Epithelial cell of proximal tubule (primary cell): ENCODE measurements at regions not wholly inside any gene's neighbourhood (a gene's known extent, or its start where the extent isn't known, plus 50 kb on each side); places are given as distances from the start of the nearest gene placed in this dataset.

Source experiments
- DNase-seq: peaks from one replicate; pipeline ENCODE4 v3.0.0-alpha.2; 2011; ENCODE audit warnings: low read depth
- H3K4me3 ChIP-seq: 2 replicates; pipeline ENCODE4 v1.5.1; 2011; ENCODE audit warnings: low read depth, mild to moderate bottlenecking, low read length
- TF ChIP-seq, protein P1 (sequence below): conservative IDR thresholded peaks from 2 replicates; pipeline ENCODE4 v1.5.1; 2012; ENCODE audit warnings: low read depth, mild to moderate bottlenecking, low read length

DNA sequence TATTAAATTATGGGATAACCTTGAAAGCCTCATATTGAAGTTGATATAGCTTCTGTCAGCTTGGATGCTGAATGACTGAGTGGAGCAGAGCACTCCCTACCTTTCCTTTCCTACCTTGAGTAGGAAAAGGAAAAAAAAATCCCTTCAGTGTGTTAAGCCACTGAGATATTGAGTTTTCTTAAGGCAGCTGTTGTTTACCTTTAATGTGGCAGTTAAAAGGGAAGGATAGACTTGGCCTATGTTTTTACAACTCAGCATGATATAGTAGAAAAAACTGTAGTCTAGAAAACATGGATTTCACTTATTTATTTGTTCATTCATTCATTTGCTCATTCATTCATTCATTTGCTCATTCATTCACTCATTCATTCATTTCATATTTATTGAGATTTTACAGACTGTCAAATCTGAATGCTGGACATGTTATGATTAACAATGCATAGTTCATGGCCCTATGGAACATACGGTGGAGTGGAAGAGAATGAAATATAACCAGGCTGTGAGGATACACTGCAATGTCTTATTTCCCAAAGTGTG is 131.5 kb upstream of the MAN1A1 start:
- no peak for DNase-seq
- H3K4me3 ChIP-seq = no peak overlapping the region
- TF ChIP-seq, protein P1, sequence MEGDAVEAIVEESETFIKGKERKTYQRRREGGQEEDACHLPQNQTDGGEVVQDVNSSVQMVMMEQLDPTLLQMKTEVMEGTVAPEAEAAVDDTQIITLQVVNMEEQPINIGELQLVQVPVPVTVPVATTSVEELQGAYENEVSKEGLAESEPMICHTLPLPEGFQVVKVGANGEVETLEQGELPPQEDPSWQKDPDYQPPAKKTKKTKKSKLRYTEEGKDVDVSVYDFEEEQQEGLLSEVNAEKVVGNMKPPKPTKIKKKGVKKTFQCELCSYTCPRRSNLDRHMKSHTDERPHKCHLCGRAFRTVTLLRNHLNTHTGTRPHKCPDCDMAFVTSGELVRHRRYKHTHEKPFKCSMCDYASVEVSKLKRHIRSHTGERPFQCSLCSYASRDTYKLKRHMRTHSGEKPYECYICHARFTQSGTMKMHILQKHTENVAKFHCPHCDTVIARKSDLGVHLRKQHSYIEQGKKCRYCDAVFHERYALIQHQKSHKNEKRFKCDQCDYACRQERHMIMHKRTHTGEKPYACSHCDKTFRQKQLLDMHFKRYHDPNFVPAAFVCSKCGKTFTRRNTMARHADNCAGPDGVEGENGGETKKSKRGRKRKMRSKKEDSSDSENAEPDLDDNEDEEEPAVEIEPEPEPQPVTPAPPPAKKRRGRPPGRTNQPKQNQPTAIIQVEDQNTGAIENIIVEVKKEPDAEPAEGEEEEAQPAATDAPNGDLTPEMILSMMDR = no peak

DNA sequence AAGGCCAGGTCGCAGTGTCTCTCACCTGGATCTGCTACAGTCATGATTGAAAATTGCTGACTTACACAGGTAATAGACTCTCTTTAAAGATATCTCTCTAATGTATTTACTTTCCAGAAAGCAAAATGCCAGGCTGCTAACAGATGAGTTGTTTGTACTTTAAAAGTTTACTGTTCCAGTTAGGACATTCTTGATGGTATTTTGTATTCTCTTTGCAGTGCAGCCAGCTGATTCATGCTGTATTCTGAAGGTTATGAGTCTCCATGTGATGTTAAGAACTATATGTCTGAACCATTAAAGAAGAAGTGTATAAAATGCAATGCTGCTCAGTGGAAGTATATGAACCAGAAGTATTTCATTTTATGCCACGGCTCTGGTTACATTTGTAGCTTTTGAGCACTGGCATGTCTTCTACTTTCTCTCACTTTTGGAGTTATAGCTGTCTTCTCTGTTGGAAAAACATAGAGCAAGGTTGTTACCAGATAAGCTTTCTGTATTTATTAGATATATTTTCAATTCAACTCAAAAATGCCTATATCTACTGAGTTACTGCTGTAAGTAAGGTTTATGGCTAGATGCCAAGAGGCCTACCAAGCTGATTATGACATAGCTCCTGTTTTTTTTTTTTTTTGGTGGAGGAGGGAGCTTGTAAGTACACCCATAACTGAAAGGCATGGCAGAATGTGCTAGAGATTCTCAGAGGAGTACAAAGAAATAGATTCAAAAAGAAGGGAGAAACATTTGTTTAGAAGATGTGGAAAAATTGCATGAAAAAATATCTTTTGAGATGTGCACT is 130.5 kb upstream of the MAN1A1 start:
- no peak overlapping the region for H3K4me3 ChIP-seq
- TF ChIP-seq, protein P1 = no peak
- peak; percentile 12 for DNase-seq

DNA sequence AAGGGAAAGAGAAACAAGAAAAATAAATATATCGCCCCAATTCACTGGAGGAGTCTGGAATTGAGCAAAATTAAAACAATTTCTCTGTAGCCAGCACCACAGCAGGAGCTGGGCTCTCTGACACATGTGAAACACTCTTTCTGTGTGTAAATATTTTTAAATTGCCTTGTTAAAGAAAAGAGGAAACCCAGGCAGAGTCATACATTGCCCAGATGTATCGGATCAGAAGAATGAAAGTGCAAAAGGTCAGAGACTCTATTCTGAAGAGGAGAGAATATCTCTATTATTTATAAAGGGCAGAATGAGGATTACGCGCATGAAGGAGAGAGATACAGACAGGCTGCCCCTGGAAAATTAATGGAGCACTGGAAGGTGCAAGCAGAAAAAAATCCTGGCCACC is 127.0 kb upstream of the MAN1A1 start:
- DNase-seq = no peak
- H3K4me3 ChIP-seq = no peak overlapping the region
- TF ChIP-seq, protein P1 = no peak

DNA sequence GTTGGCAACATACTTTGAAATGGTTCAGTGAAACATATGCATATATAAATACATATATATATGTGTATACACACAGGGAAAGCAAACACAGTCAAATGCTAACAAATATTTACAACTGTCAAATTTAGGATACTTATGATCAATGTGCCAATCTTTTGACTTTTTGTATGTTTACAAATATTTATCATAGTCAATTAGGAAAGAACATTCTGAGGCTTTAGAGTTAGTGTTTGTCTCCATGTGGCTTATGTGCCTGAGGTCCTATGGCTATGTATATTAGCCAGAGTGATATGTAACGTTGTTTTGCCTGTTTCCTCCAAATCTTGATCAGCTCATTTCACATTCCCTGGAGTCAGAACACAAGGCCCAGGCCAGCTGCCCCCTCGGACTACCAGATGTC is 126.5 kb upstream of the MAN1A1 start:
- TF ChIP-seq, protein P1 = no peak
- H3K4me3 ChIP-seq = no peak overlapping the region
- DNase-seq = no peak

DNA sequence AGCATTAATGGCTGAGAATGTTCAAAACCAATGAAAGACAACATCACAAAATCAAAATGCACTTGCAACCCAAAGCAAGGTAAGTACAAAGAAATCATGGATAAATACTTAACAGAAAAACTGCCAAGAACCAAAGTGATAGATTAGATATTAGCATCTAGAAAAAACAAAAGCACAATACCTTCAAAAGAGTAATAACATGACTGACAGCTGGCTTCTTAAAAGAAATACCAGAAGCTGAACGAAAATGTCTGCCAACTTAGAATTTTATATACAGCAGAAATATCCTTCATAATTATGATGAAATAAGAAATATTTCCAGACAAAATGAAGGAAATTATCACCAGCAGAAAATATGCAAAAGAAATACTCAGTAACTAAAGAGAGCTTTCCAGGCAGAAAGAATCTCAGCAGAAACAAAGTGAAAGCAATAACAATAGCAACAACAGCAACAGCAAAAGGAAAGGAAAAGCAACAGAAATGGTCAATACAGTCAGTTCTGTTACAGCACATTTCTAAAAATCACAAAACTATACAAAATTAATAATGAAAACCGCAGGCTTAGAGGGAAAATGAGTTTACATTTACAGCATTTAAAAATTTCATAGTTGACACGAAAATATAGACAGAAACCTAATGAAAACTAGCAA is 121.5 kb upstream of the MAN1A1 start:
- TF ChIP-seq, protein P1 = no peak
- DNase-seq = no peak
- no peak overlapping the region for H3K4me3 ChIP-seq

DNA sequence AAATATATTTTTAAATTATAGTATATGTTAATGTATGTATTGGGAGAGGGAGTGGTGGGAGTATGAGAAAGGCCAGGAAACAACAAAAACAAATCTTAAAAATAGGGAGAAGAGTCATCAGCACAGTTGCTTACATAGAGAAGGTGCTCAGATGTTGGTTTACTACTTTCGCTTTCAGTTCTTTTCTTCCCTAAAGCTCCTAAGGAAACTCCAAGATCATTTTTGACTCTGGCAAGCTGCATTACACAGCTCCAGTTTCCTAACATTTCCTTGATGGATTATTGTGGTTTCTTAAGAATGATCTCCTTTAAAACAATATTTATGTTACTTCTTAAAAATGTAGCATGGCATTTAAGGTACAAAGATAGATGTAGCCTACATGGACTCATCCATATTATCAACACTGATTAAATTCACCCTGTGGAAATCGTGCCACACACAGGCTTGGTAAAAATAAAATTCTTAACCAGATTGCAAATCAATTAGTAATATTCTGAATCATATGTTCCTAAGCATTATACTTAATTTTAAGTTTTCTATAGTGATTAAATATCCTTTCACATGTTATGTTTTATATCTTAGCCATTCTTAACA is 118.0 kb upstream of the MAN1A1 start:
- no peak for DNase-seq
- TF ChIP-seq, protein P1 = no peak
- no peak overlapping the region for H3K4me3 ChIP-seq
